ENCODE measurements at regions not wholly inside any gene's neighbourhood (a gene's known extent, or its start where the extent isn't known, plus 50 kb on each side); places are given as distances from the start of the nearest gene placed in this dataset.

DNA sequence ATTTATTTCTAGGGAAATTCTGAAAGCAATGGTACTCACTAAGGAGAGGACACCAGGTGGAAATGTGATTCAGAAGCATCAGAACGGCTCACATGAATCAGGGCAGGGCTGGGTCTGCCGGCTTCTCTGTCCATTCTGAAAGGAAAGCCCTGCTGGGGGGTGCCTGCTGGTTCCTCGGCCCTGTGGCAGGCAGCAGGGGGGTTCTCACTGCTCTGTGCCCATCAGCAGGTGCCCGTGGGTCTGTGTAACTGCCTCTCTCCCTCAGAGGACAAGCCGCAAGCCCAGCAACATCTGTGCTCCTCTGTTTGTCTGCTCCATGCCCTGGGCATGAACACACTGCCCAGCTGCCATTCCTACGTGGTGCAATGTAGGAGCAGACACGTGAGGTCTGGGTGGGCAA is 74.9 kb upstream of the ZNF423 start:
- H3K4me1 ChIP-seq (ENCODE audit: insufficient read depth, low read length) = no peaks in the 10 kb centered on the region
- H2BK20ac ChIP-seq (ENCODE audit: low read depth, low read length, poor library complexity, severe bottlenecking) = no peak overlapping the region
- DNase-seq = no peak
- no peak overlapping the region for H3K27ac Mint-ChIP-seq
- H2BK120ac ChIP-seq (ENCODE audit: low read depth, low read length, poor library complexity, severe bottlenecking) = no peak overlapping the region
- H3K36me3 Mint-ChIP-seq (ENCODE audit: insufficient read depth in 1 of 3, low read depth in 3 of 3) = no peaks in the 10 kb centered on the region
- peaks cover 7 to 10% of the 10 kb centered on the region in 2 experiments for H3K4me1 Mint-ChIP-seq
- peaks cover 16% of the 10 kb centered on the region for H3K27me3 Mint-ChIP-seq (ENCODE audit: low read depth)
- no peak overlapping the region for H3K23ac ChIP-seq (ENCODE audit: insufficient read length, low read depth, low read length)
- WGBS (ENCODE audit: extremely low coverage, insufficient read length, low lambda C conversion rate) = no CpG with 5 or more reads among the region's 7 CpGs
- H2AFZ ChIP-seq (ENCODE audit: low read length) = no peak overlapping the region
- no peak overlapping the region for H3K56ac ChIP-seq (ENCODE audit: insufficient read length, low read depth, low read length)
- H3K9me3 ChIP-seq (ENCODE audit: control insufficient read depth, low read depth, low read length) = no peaks in the 10 kb centered on the region
- no peak overlapping the region for H4K91ac ChIP-seq (ENCODE audit: insufficient read length, low read depth, low read length)
- H2BK12ac ChIP-seq (ENCODE audit: insufficient read length, low read depth, low read length) = no peak overlapping the region
- no peak overlapping the region for H3K27ac ChIP-seq (ENCODE audit: insufficient read length, low read depth, low read length)
- H4K5ac ChIP-seq (ENCODE audit: insufficient read length, low read depth, low read length) = no peak overlapping the region
- no peak overlapping the region for H3K4me3 Mint-ChIP-seq
- no peaks in the 10 kb centered on the region; the same call in 1 of the 2 replicates for H3K27me3 ChIP-seq (ENCODE audit: insufficient read depth, low read length)
- H3K14ac ChIP-seq (ENCODE audit: insufficient read depth, low read length) = no peak overlapping the region
- no peaks in the 10 kb centered on the region for H3K23me2 ChIP-seq (ENCODE audit: insufficient read length, low read depth, low read length, poor library complexity, severe bottlenecking)
- H3K9ac ChIP-seq (ENCODE audit: extremely low read depth, insufficient read length, low read length) = no peak overlapping the region
- no peaks in the 10 kb centered on the region for H4K20me1 ChIP-seq (ENCODE audit: control insufficient read depth, insufficient read depth, insufficient read length)
- no peaks in the 10 kb centered on the region for H3K9me3 Mint-ChIP-seq
- no peak overlapping the region for H3K4me2 ChIP-seq (ENCODE audit: insufficient read depth, insufficient read length, low read length)
- no peak overlapping the region for H2AK5ac ChIP-seq (ENCODE audit: insufficient read length, low read length)
- H2BK15ac ChIP-seq (ENCODE audit: low read depth, low read length) = no peak overlapping the region
- no peaks in the 10 kb centered on the region for H3K79me1 ChIP-seq (ENCODE audit: insufficient read depth, low read depth, low read length, poor library complexity, severe bottlenecking)
- H3K79me2 ChIP-seq (ENCODE audit: insufficient read depth, low read length) = no peaks in the 10 kb centered on the region
- H2BK5ac ChIP-seq (ENCODE audit: insufficient read length, low read length) = no peak overlapping the region
- TF ChIP-seq, protein P1, sequence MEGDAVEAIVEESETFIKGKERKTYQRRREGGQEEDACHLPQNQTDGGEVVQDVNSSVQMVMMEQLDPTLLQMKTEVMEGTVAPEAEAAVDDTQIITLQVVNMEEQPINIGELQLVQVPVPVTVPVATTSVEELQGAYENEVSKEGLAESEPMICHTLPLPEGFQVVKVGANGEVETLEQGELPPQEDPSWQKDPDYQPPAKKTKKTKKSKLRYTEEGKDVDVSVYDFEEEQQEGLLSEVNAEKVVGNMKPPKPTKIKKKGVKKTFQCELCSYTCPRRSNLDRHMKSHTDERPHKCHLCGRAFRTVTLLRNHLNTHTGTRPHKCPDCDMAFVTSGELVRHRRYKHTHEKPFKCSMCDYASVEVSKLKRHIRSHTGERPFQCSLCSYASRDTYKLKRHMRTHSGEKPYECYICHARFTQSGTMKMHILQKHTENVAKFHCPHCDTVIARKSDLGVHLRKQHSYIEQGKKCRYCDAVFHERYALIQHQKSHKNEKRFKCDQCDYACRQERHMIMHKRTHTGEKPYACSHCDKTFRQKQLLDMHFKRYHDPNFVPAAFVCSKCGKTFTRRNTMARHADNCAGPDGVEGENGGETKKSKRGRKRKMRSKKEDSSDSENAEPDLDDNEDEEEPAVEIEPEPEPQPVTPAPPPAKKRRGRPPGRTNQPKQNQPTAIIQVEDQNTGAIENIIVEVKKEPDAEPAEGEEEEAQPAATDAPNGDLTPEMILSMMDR (conservative IDR thresholded peaks at IDR 0.05) = no peak
- no peak overlapping the region for H3K18ac ChIP-seq (ENCODE audit: insufficient read length, low read depth, low read length)
- no peak overlapping the region for H3K4ac ChIP-seq (ENCODE audit: low read depth, low read length)
- no peak overlapping the region for H4K8ac ChIP-seq (replicated peaks; ENCODE audit: insufficient read length, low read depth, low read length)
- no peak overlapping the region for H3T11ph ChIP-seq (ENCODE audit: low read length)

All from H9 (cell line).